ENCODE measurements at regions not wholly inside any gene's neighbourhood (a gene's known extent, or its start where the extent isn't known, plus 50 kb on each side); places are given as distances from the start of the nearest gene placed in this dataset.
A peak's percentile ranks its signal among the peaks of the same experiment; 100 is the strongest.
"Not testable (repeated sequence)": the region's sequence is repeated elsewhere in the genome, so short reads cannot be mapped to it uniquely, and the experiment has no call there.

- peak in 1 of 2 experiments; percentile 2 for DNase-seq
These were observed 107.1 kb downstream of the OXSM start for GRCh38 chr3:25897019-25897418.

- no peak for DNase-seq
These were observed 109.6 kb downstream of the OXSM start for GRCh38 chr3:25899352-25900101.

GRCh38 chr3:25900161-25900560 lies 110.3 kb downstream of the OXSM start:
- no peak for DNase-seq

DNA sequence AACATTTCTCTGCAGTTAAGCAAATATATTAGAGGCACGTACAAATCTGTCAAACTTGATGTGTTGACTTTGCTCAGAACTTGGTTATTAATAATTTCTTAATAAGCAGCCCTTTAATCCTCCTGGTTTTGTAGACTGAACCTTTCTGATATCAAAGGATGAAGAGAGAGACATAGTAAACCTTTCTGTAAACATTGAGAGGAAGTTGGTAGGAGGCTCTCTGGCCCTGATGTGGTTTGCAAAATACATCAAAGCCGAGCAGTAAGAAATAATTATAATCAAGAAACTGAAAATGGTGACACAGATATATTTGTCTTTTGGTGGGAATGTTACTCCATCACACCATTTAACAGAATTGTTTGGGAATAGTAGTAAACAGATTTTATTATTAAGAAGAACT lies 111.9 kb downstream of the OXSM start:
- DNase-seq = no peak

- no peak for DNase-seq
These were observed 112.7 kb downstream of the OXSM start for GRCh38 chr3:25902586-25902985.

DNA sequence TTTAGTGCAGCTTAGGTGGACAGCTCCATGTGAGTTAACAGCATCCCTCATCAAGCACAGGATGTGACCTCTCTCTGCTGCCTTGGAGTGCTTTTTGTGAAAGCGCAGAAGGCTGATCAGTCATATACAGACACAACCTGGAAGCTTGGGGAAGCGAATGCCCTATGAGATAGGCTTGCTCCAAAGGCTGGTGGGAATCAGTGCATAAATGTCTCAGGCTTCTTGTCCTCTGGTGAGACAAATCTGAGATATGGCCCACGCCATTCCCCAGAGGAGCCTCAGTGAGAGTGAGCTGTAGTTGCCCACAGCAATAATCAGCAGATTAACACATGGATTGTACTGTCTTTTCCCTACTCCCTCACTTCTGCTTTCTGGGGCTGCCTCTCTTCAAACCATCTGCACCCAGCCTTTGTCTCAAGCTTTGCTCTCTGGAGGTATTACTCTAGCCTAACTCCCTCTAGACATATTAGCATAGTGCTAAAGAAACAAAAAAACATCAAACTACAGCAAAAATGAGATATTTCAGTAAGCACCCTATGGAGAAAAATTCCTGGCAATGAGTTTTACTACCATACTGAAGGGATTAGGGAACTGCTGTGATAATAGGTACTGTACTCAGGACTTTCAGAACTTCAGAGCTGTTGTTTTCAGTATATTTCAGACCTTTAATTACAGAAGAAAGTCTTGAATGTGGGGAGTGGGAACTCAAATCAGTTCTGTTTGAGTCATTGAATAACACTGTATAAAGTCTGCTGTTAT lies 113.7 kb downstream of the OXSM start:
- no peak for DNase-seq

DNA sequence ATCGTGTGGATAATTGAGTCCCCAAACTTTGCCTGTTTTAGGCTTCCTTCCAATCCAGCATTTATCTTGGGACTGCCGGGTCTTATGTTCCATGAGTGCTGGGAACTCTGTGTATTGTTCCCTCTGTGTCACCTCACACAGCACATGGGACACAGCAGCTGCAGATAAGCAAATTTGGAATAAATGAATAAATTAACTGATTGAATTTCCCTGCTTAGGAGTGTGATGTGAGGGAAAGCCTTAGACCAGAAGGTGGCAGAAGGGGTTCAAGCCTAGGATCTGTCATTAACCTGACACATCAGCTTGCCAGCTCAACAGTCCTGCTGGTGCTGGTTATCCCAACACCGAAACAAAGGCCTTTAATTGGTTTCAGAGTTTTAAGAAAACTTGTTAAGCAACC lies 114.3 kb downstream of the OXSM start:
- DNase-seq = no peak

DNA sequence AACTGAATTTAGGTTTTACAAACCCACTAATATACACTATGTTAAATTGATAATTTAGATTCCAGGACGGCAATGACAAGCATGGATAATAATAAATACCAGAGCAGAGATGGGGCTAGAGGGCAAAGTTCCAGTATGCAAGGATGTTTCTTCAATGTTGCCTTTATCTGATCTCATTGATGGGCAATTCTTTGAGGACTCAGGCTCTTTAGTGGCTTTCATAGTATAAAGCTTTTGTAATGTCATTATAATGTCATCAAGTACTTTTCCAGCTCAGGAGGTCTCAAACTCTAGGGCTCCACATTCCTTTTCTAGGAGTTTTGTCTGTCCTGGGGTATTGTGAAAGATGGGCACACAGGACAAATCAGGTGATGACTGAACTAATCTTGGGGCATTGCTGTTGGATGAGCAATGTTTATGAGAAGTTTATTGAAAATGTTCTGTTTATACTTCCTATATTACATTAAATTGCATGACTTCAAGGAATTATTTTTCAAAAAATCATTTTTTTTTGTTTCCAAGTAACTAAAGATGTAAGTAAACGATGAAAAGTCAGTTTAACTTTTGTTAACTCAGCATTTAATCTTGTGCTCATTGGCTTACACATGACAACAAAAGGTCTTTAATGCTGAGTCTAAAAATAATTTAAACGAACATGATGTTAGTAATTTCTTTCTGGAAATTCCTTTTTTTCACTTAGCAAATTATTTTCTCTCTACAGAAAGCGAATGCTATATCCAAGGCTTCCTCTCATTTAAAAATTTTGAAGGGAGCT lies 116.4 kb downstream of the OXSM start:
- DNase-seq = no peak

GRCh38 chr3:25907081-25907480 lies 117.2 kb downstream of the OXSM start:
- DNase-seq = no peak

DNA sequence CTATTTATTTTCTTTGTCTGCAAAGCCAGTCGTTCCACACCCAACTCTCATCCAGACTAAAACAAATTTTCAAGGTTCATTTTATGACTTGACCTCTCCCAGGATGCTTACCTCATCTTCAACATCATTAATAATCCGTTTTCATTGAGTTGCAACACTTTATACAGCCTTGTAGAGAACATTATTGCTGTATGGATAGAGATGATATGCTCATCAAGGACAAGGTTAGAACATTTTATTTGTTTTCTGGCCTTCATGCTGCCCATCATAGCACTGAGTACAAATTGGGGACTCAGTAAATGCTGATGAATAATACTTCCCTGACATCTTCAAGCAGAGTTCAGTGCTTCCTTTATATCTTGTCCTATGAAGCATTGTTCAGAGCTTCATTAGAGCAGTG lies 120.2 kb downstream of the OXSM start:
- DNase-seq = no peak

DNA sequence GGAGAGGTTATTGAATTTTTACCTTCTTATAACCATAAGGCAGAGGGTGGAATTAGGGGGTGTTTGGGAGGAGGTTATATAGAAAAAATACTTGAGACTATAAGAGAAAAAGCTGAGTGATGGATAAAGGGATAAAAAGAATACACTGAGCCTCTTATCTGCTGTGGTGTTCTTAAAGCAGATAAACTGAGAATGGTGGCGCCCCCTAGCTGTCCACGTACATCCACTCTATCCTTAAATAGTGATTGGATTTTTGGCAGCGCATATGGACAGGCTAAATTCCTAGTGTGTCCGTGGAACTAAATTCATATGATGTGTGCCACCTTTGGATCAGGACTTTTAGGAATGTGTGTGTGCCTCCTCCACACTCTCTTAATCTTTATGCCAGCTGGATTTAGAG lies 121.1 kb downstream of the OXSM start:
- peak; percentile 1 to 35 for DNase-seq

GRCh38 chr3:25911525-25912295 lies 121.8 kb downstream of the OXSM start:
- DNase-seq = no peak

DNA sequence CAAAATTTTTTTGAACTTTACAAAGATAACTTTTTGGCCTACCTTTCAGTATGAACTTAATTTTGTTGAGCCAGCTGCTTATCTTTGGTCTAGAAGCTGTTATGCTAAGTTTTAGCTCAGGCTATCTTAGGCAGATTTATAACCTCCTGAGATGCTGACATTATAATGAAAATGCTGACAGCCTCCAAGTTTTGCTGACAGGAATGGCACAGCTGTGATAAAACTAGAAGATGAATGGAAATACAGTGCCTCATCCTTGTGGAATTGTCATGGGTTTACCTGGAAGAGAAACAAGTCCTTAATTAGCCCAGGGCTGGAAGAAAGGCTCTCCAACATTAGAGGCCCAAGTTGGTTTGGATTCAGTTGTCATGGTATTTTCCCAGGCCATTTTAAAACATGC lies 123.3 kb downstream of the OXSM start:
- DNase-seq = no peak

DNA sequence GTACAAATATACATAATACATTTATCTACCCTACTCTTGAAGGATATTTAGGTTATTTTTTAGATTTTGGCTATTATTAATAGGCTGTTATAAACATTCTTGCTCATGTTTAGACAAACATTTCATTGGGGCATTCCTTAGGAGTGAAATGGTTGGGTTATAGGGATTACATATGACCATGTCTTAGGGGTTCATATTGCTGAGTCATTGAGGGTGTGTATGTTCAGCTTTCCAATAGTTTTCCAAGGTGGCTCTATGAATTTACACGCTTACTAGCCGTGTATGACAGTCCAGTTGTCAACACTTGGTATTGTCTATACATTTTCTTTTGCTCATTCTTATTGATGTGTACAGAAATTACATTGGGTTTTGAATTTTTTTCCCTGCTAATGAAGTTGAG lies 125.8 kb downstream of the OXSM start:
- no peak for DNase-seq

DNA sequence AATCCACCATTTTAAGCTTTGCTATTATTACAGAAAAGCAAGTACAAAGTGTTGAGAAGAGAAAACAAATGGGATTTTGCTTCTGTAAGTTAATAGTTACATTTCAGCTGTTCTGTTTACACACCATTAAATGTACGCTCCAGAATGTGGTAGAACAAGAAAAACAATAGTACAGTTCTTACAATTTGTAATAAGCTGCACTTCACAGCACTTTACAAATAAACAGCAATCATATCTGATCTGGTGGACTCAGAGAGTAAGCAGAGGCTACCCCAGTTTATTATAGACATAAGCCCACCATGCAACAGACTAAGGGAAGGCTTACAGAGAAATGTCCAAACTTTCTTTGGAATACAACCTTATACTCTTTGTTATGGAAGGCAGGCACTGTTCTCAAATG lies 126.4 kb downstream of the OXSM start:
- DNase-seq = no peak

DNA sequence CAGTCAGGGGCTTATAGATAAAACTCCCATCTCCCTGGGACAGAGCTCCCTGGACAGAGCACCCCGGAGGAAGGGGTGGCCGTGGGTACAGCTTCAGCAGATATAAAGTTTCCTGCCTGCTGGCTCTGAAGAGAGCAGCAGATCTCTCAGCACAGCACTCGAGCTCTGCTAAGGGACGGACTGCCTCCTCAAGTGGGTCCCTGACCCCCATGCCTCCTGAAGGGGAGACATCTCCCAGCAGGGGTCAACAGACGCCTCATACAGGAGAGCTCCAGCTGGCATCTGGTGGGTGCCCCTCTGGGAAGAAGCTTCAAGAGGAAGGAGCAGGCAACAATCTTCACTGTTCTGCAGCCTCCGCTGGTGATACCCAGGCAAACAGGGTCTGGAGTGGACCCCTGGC lies 142.1 kb downstream of the OXSM start:
- not testable (repeated sequence) for DNase-seq

DNA sequence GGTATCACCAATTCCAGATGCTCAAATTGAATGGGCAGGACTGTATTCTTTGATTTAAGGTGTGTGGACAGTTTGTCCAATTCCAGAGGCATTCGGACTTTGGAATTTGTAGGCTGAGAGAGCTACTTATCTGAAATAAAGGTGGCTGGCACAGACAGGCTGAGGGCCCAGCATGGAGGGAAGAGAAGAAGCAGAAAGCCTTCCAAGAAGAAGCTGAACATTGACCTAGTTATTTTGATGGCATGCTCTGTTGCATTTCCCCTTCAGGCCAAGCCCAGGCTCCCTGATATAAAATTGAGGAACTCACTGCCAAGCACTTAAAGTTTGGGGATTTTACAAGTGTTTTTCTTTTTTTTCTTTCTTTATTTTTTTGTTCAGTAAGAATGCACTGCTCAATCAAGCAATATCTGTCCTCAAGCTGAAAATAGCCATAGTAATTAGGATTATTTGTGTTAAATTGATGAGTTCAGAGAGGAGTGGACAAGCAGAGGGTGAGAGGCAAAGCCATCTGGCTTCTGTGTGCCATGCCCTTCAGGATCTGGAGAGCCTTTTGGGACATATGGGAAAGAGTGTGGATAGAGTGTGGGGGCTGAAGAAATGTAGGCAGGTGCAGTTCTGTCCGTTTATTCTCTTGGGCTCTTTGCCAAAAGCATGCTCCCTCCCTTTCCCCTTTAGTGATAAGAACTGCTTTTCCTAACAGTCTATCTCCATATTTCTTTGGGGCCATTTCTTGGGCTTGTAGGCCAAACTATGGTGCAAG lies 148.9 kb downstream of the OXSM start:
- no peak for DNase-seq

DNA sequence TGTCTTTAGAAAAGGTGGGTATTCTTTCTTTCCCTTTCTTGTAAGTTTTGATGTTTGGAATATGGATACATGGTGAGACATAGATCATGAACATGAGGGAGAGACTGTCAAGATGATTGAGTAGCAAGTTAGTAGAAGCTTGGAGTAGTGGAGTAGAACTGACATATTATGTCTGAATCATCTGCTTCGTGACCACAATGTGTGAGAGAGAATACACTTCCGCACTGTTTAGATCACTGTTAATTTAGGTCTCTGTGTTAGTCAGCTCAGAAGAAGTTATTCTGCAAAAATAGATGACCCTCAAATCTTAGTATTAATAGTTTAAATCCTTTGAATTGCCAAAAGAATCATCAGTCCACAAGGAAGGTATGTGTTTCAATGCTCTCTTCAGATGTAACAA lies 151.0 kb downstream of the OXSM start:
- no peak for DNase-seq

GRCh38 chr3:25944329-25944728 lies 154.4 kb downstream of the OXSM start:
- DNase-seq = peak in 1 of 2 experiments; percentile 21

DNA sequence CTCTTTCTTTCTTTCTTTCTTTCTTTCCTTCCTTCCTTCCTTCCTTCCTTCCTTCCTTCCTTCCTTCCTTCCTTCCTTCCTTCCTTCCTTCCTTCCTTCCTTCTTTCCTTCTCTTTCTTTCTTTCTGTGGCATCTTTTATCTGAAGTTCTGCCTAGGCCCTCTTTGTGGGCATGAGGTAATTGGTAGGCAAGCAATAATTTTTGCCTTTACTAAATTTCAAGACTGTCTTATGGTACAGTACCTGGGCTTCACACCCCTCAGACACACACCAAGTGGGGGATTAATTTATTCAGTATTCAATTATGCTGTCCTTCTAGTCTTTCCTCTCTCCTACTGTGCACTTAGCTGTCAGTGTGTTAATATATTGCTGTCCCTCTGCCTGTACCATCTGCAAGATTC lies 155.5 kb downstream of the OXSM start:
- no peak for DNase-seq

DNA sequence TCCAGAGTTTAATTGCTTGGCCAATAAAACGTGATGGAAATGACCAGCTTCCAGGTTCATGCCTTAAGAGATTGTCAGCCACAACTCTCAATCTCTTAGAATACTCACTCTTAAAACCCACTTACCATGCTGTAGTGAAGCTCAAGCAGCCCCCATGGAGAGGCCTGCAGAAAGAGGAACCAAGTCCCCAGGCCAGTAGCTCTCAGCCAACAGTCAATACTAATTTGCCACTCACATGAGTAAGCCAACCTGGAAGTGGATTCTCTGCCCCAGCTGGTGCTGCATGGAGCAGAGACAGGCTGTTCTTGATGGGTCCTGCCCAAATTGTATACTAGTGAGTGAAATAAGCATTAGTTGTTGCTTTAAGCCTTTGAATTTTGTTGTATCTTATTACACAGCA lies 155.9 kb downstream of the OXSM start:
- no peak for DNase-seq

- no peak for DNase-seq
These were observed 162.2 kb downstream of the OXSM start for GRCh38 chr3:25952133-25952532.
